Prostate gland (tissue), 2 donors: ENCODE measurements at regions not wholly inside any gene's neighbourhood (a gene's known extent, or its start where the extent isn't known, plus 50 kb on each side); places are given as distances from the start of the nearest gene placed in this dataset.

Source experiments
- DNase-seq: peaks from one replicate; pipeline ENCODE4 v3.0.0-alpha.2; 2019; ENCODE audit warnings: low spot score
- H3K27ac ChIP-seq, 2 donors: fragments of 200-600 bp; sonication (generic); 2 replicates each; pipeline ENCODE4 v1.5.1; 2017 to 2019
- H3K27me3 ChIP-seq: fragments of 200-600 bp; sonication (generic); replicated peaks from 2 replicates; pipeline ENCODE4 v1.5.1; 2019; ENCODE audit not compliant: insufficient read depth
- H3K36me3 ChIP-seq, 2 donors: fragments of 200-600 bp; sonication (generic); 1 replicate in 1 of 2; 2 replicates in 1 of 2; pipeline versions ENCODE4 v1.5.1 to v1.8.1; 2017 to 2019
- H3K4me1 ChIP-seq: fragments of 200-600 bp; sonication (generic); replicated peaks from 2 replicates; pipeline ENCODE4 v1.5.1; 2019
- H3K4me3 ChIP-seq, 2 donors: fragments of 200-600 bp; sonication (generic); 2 replicates each; pipeline ENCODE4 v1.5.1; 2017 to 2019
- H3K9me3 ChIP-seq: fragments of 200-600 bp; sonication (generic); 2 replicates; pipeline ENCODE4 v1.5.1; 2017
- CTCF ChIP-seq, 4 experiments: fragments of 200-600 bp in 2 of 4; fragments of 450-650 bp in 2 of 4; sonication (generic) in 2 of 4; IDR thresholded peaks; 1 replicate in 3 of 4; 2 replicates in 1 of 4; pipeline ENCODE4 v1.5.1; 2016 to 2019; ENCODE audit warnings: antibody characterized with exemption in 4 of 4, mild to moderate bottlenecking in 2 of 4, moderate library complexity in 2 of 4
- POLR2A ChIP-seq: fragments of 450-650 bp; IDR thresholded peaks from one replicate; pipeline ENCODE4 v1.6.1; 2016; ENCODE audit warnings: antibody characterized with exemption, mild to moderate bottlenecking
- POLR2AphosphoS5 ChIP-seq: sonication (generic); formaldehyde crosslinking; IDR thresholded peaks from one replicate; pipeline ENCODE4 v1.6.1; 2017; ENCODE audit warnings: antibody characterized with exemption
- WGBS: methylation state at CpG from one replicate; pipeline ENCODE4 v1.1.5; 2018; 5-methylcytosine and 5-hydroxymethylcytosine counted together
- intact Hi-C: fragments of 100-400 bp; cut with DNase I; formaldehyde crosslinking; loops from one replicate; pipeline ENCODE4 v1.14.2; 2022

GRCh38 chr1:168987330-168987729 is 119.2 kb upstream of the ATP1B1 start:
- intact Hi-C loops: no loop called here
- Histone ChIP-seq H3K4me3 (no peak overlapping the region), H3K9me3 (no peaks in the 10 kb centered on the region), H3K27ac (no peak overlapping the region), H3K4me1 (no peaks in the 10 kb centered on the region), H3K36me3 (no peaks in the 10 kb centered on the region), H3K27me3 (no peaks in the 10 kb centered on the region)
- no peak for TF ChIP-seq CTCF (IDR thresholded peaks at IDR 0.05)
- no peak for TF ChIP-seq POLR2A
- no peak for TF ChIP-seq POLR2AphosphoS5
- WGBS: 98% methylated on average over 4 of the region's 4 CpGs
- DNase-seq: no peak

GRCh38 chr1:168987923-168988322 is 118.6 kb upstream of the ATP1B1 start:
- 88% methylated on average over 2 of the region's 2 CpGs for WGBS
- intact Hi-C loops: no loop called here
- no peaks in the 10 kb centered on the region for H3K27me3 ChIP-seq
- no peaks in the 10 kb centered on the region for H3K36me3 ChIP-seq
- TF ChIP-seq POLR2AphosphoS5 (no peak), CTCF (IDR thresholded peaks at IDR 0.05) (no peak), POLR2A (no peak)
- DNase-seq: no peak
- H3K27ac ChIP-seq: no peak overlapping the region
- no peaks in the 10 kb centered on the region for H3K9me3 ChIP-seq
- H3K4me3 ChIP-seq: no peak overlapping the region
- no peaks in the 10 kb centered on the region for H3K4me1 ChIP-seq

- Histone ChIP-seq H3K4me3 (no peak overlapping the region), H3K27ac (no peak overlapping the region), H3K4me1 (no peaks in the 10 kb centered on the region), H3K27me3 (no peaks in the 10 kb centered on the region), H3K9me3 (no peaks in the 10 kb centered on the region), H3K36me3 (no peaks in the 10 kb centered on the region)
- intact Hi-C loops: no loop called here
- no peak for TF ChIP-seq CTCF (IDR thresholded peaks at IDR 0.05)
- DNase-seq: no peak
Measured at GRCh38 chr1:168989985-168990384, 116.5 kb upstream of the ATP1B1 start.

- H3K4me3 ChIP-seq: no peak overlapping the region
- intact Hi-C loops: no loop called here
- 54% methylated on average over 4 of the region's 4 CpGs for WGBS
- TF ChIP-seq POLR2A: no peak
- TF ChIP-seq CTCF (IDR thresholded peaks at IDR 0.05): no peak
- no peak for TF ChIP-seq POLR2AphosphoS5
- no peaks in the 10 kb centered on the region for H3K27me3 ChIP-seq
- H3K9me3 ChIP-seq: no peaks in the 10 kb centered on the region
- no peak overlapping the region for H3K27ac ChIP-seq
- no peak for DNase-seq
- no peaks in the 10 kb centered on the region for H3K4me1 ChIP-seq
- no peaks in the 10 kb centered on the region for H3K36me3 ChIP-seq
Measured at GRCh38 chr1:168991667-168992475, 114.6 kb upstream of the ATP1B1 start.

GRCh38 chr1:169001353-169001752 is 105.1 kb upstream of the ATP1B1 start:
- intact Hi-C loops: no loop called here
- H3K27ac ChIP-seq: no peak overlapping the region
- no peaks in the 10 kb centered on the region for H3K9me3 ChIP-seq
- TF ChIP-seq CTCF (IDR thresholded peaks at IDR 0.05) (no peak), POLR2AphosphoS5 (no peak), POLR2A (no peak)
- H3K36me3 ChIP-seq: no peaks in the 10 kb centered on the region
- WGBS: 94% methylated on average over 5 of the region's 5 CpGs
- no peaks in the 10 kb centered on the region for H3K27me3 ChIP-seq
- no peak overlapping the region for H3K4me3 ChIP-seq
- no peaks in the 10 kb centered on the region for H3K4me1 ChIP-seq
- no peak for DNase-seq
